Head of caudate nucleus (tissue), 42 donors: ENCODE measurements at regions not wholly inside any gene's neighbourhood (a gene's known extent, or its start where the extent isn't known, plus 50 kb on each side); places are given as distances from the start of the nearest gene placed in this dataset.
A peak's percentile ranks its signal among the peaks of the same experiment; 100 is the strongest.
"Not testable (repeated sequence)": the region's sequence is repeated elsewhere in the genome, so short reads cannot be mapped to it uniquely, and the experiment has no call there.

Experiments used
- DNase-seq, 42 donors: peaks; one replicate each; pipeline versions ENCODE4 v3.0.0 to v3.0.0-alpha.2; 2020 to 2021; ENCODE audit warnings: mixed read lengths in 7 of 42
- intact Hi-C: fragments of 100-400 bp; cut with DNase I; formaldehyde crosslinking; loops from one replicate; pipeline ENCODE4 v1.15.0; 2022

- DNase-seq = no peak
- intact Hi-C loops = no loop called here
Measured at GRCh38 chr3:53401154-53401553, 53.8 kb upstream of the DCP1A start.

GRCh38 chr3:53402326-53402725 is 55.0 kb upstream of the DCP1A start:
- intact Hi-C loops = no loop called here
- peak in 4 of 42 donors; percentile 5 to 15 (median 12) for DNase-seq

DNA sequence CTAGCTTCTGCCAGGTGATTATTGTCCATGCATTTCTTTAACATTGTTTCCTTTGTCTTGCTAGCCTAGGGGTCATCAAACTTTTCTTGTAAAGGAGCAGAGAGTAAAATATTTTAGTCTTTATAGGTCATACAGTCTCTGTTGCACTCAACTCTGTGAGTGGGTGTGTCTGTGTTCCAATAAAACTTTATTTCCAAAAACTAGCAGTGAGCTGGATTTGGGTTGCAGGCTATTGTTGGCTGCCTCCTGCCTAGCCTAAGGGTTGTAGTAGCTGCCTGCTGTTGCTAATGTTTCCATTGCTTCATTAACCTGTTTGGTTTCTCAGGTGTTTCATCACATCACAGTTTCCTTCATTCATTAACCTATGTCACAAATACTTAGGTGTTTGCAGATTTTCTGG is 64.0 kb upstream of the DCP1A start:
- no peak for DNase-seq
- intact Hi-C loops = no loop called here

- DNase-seq = no peak
- intact Hi-C loops = no loop called here
Measured at GRCh38 chr3:53412953-53413352, 65.6 kb upstream of the DCP1A start.

GRCh38 chr3:53416530-53416929 is 69.2 kb upstream of the DCP1A start:
- no peak for DNase-seq
- intact Hi-C loops = no loop called here

- DNase-seq = no peak
- intact Hi-C loops = no loop called here
Measured at GRCh38 chr3:53420831-53421230, 73.5 kb upstream of the DCP1A start.

GRCh38 chr3:53422954-53423698 is 71.3 kb upstream of the CACNA1D start:
- intact Hi-C loops = no loop called here
- DNase-seq = no peak

GRCh38 chr3:53425936-53426335 is 68.5 kb upstream of the CACNA1D start:
- intact Hi-C loops = no loop called here
- DNase-seq = no peak

- intact Hi-C loops = no loop called here
- peak in 6 of 42 donors; percentile 8 to 43 (median 18) for DNase-seq
Measured at GRCh38 chr3:53426918-53427317, 67.5 kb upstream of the CACNA1D start.

- intact Hi-C loops = no loop called here
- DNase-seq = no peak
Measured at GRCh38 chr3:53436828-53437227, 57.6 kb upstream of the CACNA1D start.

DNA sequence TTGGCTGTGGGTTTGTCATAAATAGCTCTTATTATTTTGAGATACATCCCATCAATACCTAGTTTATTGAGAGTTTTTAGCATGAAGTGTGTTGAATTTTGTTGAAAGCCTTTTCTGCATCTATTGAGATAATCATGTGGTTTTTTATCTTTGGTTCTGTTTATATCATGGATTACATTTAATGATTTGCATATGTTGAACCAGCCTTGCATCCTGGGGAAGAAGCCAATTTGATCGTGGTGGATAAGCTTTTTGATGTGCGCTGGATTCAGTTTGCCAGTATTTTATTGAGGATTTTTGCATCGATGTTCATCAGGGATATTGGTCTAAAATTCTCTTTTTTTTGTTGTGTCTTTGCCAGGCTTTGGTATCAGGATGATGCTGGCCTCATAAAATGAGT is 51.5 kb upstream of the CACNA1D start:
- DNase-seq, intact Hi-C loops: not testable (repeated sequence)
